Vagina (tissue), 2 donors: ENCODE measurements at regions not wholly inside any gene's neighbourhood (a gene's known extent, or its start where the extent isn't known, plus 50 kb on each side); places are given as distances from the start of the nearest gene placed in this dataset.

Source experiments
- DNase-seq, 2 donors: peaks; one replicate each; pipeline ENCODE4 v3.0.0-alpha.2; 2017; ENCODE audit errors: extremely low spot score in 2 of 2
- H3K27ac ChIP-seq: fragments of 200-600 bp; sonication (generic); one replicate; pipeline ENCODE4 v1.5.1; 2019
- H3K27me3 ChIP-seq: fragments of 200-600 bp; sonication (generic); one replicate; pipeline ENCODE4 v1.5.1; 2019
- H3K36me3 ChIP-seq, 2 donors: fragments of 200-600 bp; sonication (generic); one replicate each; pipeline ENCODE4 v1.5.1; 2017 to 2019
- H3K4me1 ChIP-seq: fragments of 200-600 bp; sonication (generic); one replicate; pipeline ENCODE4 v1.5.1; 2019
- H3K4me3 ChIP-seq, 2 donors: fragments of 200-600 bp; sonication (generic); 1 replicate in 1 of 2; 2 replicates in 1 of 2; pipeline ENCODE4 v1.5.1; 2016 to 2019
- H3K9me3 ChIP-seq: fragments of 200-600 bp; sonication (generic); one replicate; pipeline ENCODE4 v1.5.1; 2019
- CTCF ChIP-seq, 3 experiments: fragments of 450-650 bp in 2 of 3; fragments of 200-600 bp in 1 of 3; sonication (generic) in 1 of 3; IDR thresholded peaks; one replicate each; pipeline ENCODE4 v1.5.1; 2017 to 2019; ENCODE audit warnings: antibody characterized with exemption in 3 of 3, mild to moderate bottlenecking in 2 of 3, moderate library complexity in 2 of 3
- POLR2A ChIP-seq, 2 donors: fragments of 450-650 bp; IDR thresholded peaks; one replicate each; pipeline ENCODE4 v1.6.1; 2017; ENCODE audit warnings: antibody characterized with exemption in 2 of 2, mild to moderate bottlenecking in 2 of 2, moderate library complexity in 2 of 2
- POLR2AphosphoS5 ChIP-seq, 2 donors: sonication (generic); formaldehyde crosslinking; IDR thresholded peaks; one replicate each; pipeline ENCODE4 v1.9.0; 2017; ENCODE audit warnings: antibody characterized with exemption in 2 of 2, mild to moderate bottlenecking in 2 of 2, low read depth in 1 of 2; ENCODE audit not compliant: insufficient read depth in 1 of 2
- intact Hi-C: fragments of 100-400 bp; cut with DNase I; formaldehyde crosslinking; loops from one replicate; pipeline ENCODE4 v1.15.1; 2023

- DNase-seq = peak in 1 of 2 donors; percentile 80
- Histone ChIP-seq H3K9me3 (no peaks in the 10 kb centered on the region), H3K4me3 (no peak overlapping the region), H3K27ac (no peak overlapping the region), H3K4me1 (peaks cover 8% of the 10 kb centered on the region), H3K27me3 (no peaks in the 10 kb centered on the region), H3K36me3 (no peaks in the 10 kb centered on the region)
- intact Hi-C loops = no loop called here
- TF ChIP-seq CTCF (IDR thresholded peaks at IDR 0.05) (no peak), POLR2A (IDR thresholded peaks at IDR 0.05) (no peak), POLR2AphosphoS5 (IDR thresholded peaks at IDR 0.05; ENCODE audit: insufficient read depth in 1 of 2, low read depth in 1 of 2) (no peak)
Measured at GRCh38 chr3:194984066-194984465, 286.9 kb downstream of the XXYLT1 start.

- DNase-seq = peak in 1 of 2 donors; percentile 87
- Histone ChIP-seq H3K27me3 (no peaks in the 10 kb centered on the region), H3K4me1 (peaks cover 8% of the 10 kb centered on the region), H3K36me3 (no peaks in the 10 kb centered on the region), H3K9me3 (no peaks in the 10 kb centered on the region), H3K4me3 (peak overlapping the region; percentile 26 to 43), H3K27ac (no peak overlapping the region)
- intact Hi-C loops = no loop called here
- no peak for TF ChIP-seq POLR2AphosphoS5 (IDR thresholded peaks at IDR 0.05; ENCODE audit: insufficient read depth in 1 of 2, low read depth in 1 of 2)
- no peak for TF ChIP-seq CTCF (IDR thresholded peaks at IDR 0.05)
- TF ChIP-seq POLR2A (IDR thresholded peaks at IDR 0.05) = no peak
Measured at GRCh38 chr3:194984622-194985021, 286.3 kb downstream of the XXYLT1 start.

DNA sequence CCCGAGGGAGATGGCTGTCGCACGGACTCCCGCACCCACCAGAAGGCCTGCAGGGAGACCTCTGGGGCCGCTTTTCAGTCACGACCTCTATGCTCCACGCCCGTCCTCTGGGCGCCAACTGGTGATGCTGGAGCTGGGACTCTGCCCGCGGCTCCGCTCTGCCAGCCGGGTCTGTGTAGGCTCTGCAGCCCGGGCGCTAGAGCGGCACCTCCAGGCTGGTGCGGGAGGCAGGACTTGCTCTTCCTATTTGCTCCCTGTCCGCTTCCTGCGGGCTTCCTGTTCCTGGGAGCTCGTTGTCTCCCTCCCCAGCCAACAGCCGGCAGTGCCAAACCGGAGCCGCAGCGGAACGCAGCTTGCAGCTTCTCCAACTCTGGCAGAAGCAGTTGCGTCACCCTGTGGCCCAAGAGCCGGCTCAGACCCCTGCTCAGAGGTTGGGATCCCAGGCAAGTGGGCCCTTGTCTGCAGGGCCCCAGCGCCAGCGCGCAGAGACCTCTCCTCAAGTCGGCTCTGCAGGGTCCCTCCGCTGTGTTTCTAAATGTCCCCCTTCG, 285.9 kb downstream of the XXYLT1 start:
- Histone ChIP-seq H3K27me3 (no peaks in the 10 kb centered on the region), H3K4me3 (peak overlapping the region; percentile 26 to 43), H3K36me3 (no peaks in the 10 kb centered on the region), H3K9me3 (no peaks in the 10 kb centered on the region), H3K27ac (no peak overlapping the region), H3K4me1 (peaks cover 8% of the 10 kb centered on the region)
- peak; percentile 87 to 91 for DNase-seq
- TF ChIP-seq POLR2AphosphoS5 (IDR thresholded peaks at IDR 0.05; ENCODE audit: insufficient read depth in 1 of 2, low read depth in 1 of 2) (peak in 1 of 2 donors; percentile 64), CTCF (IDR thresholded peaks at IDR 0.05) (no peak), POLR2A (IDR thresholded peaks at IDR 0.05) (no peak)
- intact Hi-C loops = no loop called here

GRCh38 chr3:194986208-194987043, 284.5 kb downstream of the XXYLT1 start:
- intact Hi-C loops = no loop called here
- no peak overlapping the region for H3K4me3 ChIP-seq
- no peaks in the 10 kb centered on the region for H3K27me3 ChIP-seq
- peaks cover 8% of the 10 kb centered on the region for H3K4me1 ChIP-seq
- no peak for TF ChIP-seq CTCF (IDR thresholded peaks at IDR 0.05)
- TF ChIP-seq POLR2AphosphoS5 (IDR thresholded peaks at IDR 0.05; ENCODE audit: insufficient read depth in 1 of 2, low read depth in 1 of 2) = no peak
- TF ChIP-seq POLR2A (IDR thresholded peaks at IDR 0.05) = no peak
- DNase-seq = peak; percentile 84 to 95
- H3K27ac ChIP-seq = no peak overlapping the region
- no peaks in the 10 kb centered on the region for H3K9me3 ChIP-seq
- H3K36me3 ChIP-seq = no peaks in the 10 kb centered on the region
